Subcutaneous abdominal adipose tissue (tissue), 5 donors: ENCODE measurements at regions not wholly inside any gene's neighbourhood (a gene's known extent, or its start where the extent isn't known, plus 50 kb on each side); places are given as distances from the start of the nearest gene placed in this dataset.

Experiments used
- H3K27ac ChIP-seq: one replicate; pipeline ENCODE4 v1.7.0; 2013; ENCODE audit warnings: low read depth, mild to moderate bottlenecking, inconsistent platforms, low read length, moderate library complexity
- H3K27me3 ChIP-seq, 5 donors: one replicate each; pipeline ENCODE4 v1.7.0; 2013; ENCODE audit warnings: low read length in 5 of 5, inconsistent platforms in 1 of 5; ENCODE audit not compliant: control insufficient read depth in 5 of 5, insufficient read depth in 4 of 5
- H3K36me3 ChIP-seq, 5 donors: one replicate each; pipeline ENCODE4 v1.7.0; 2013; ENCODE audit warnings: low read length in 5 of 5; ENCODE audit not compliant: control insufficient read depth in 5 of 5, insufficient read depth in 5 of 5
- H3K4me1 ChIP-seq, 5 donors: one replicate each; pipeline ENCODE4 v1.7.0; 2013; ENCODE audit warnings: low read length in 5 of 5, mild to moderate bottlenecking in 3 of 5, moderate library complexity in 1 of 5; ENCODE audit not compliant: control insufficient read depth in 5 of 5, insufficient read depth in 5 of 5
- H3K4me3 ChIP-seq, 5 donors: one replicate each; pipeline ENCODE4 v1.7.0; 2013; ENCODE audit warnings: low read length in 5 of 5, low read depth in 1 of 5
- H3K9ac ChIP-seq, 5 donors: one replicate each; pipeline ENCODE4 v1.7.0; 2013; ENCODE audit warnings: low read length in 5 of 5, mild to moderate bottlenecking in 4 of 5, moderate library complexity in 3 of 5
- H3K9me3 ChIP-seq, 5 donors: one replicate each; pipeline ENCODE4 v1.7.0; 2013; ENCODE audit warnings: low read length in 5 of 5; ENCODE audit not compliant: control insufficient read depth in 5 of 5
- donor health status: healthy.
- donor health status: healthy.
- donor health status: healthy.
- donor health status: healthy.
- donor health status: healthy.

- Histone ChIP-seq H3K36me3 (no peaks in the 10 kb centered on the region), H3K27me3 (no peaks in the 10 kb centered on the region), H3K27ac (no peak overlapping the region), H3K9ac (no peak overlapping the region), H3K9me3 (no peaks in the 10 kb centered on the region), H3K4me3 (no peak overlapping the region), H3K4me1 (no peaks in the 10 kb centered on the region)
These were observed 256.3 kb upstream of the PKDCC start for GRCh38 chr2:41791523-41791922.

GRCh38 chr2:41803361-41803760 is 244.5 kb upstream of the PKDCC start:
- Histone ChIP-seq H3K4me1 (no peaks in the 10 kb centered on the region), H3K9ac (no peak overlapping the region), H3K4me3 (no peak overlapping the region), H3K9me3 (peaks cover 0 to 10% (median 4%) of the 10 kb centered on the region in 5 donors), H3K27ac (no peak overlapping the region), H3K36me3 (no peaks in the 10 kb centered on the region), H3K27me3 (no peaks in the 10 kb centered on the region)

GRCh38 chr2:41806286-41806685 is 241.5 kb upstream of the PKDCC start:
- no peak overlapping the region for H3K4me3 ChIP-seq
- H3K4me1 ChIP-seq: no peaks in the 10 kb centered on the region
- H3K27ac ChIP-seq: no peak overlapping the region
- peaks cover 0 to 4% (median 2%) of the 10 kb centered on the region in 5 donors for H3K9me3 ChIP-seq
- H3K27me3 ChIP-seq: no peaks in the 10 kb centered on the region
- no peak overlapping the region for H3K9ac ChIP-seq
- H3K36me3 ChIP-seq: no peaks in the 10 kb centered on the region

- Histone ChIP-seq H3K4me1 (no peaks in the 10 kb centered on the region), H3K27ac (no peak overlapping the region), H3K9ac (no peak overlapping the region), H3K9me3 (peaks cover 0 to 13% (median 8%) of the 10 kb centered on the region in 5 donors), H3K36me3 (no peaks in the 10 kb centered on the region), H3K27me3 (no peaks in the 10 kb centered on the region), H3K4me3 (no peak overlapping the region)
These were observed 226.7 kb upstream of the PKDCC start for GRCh38 chr2:41821167-41821566.

GRCh38 chr2:41826921-41827320 is 220.9 kb upstream of the PKDCC start:
- Histone ChIP-seq H3K27me3 (no peaks in the 10 kb centered on the region), H3K27ac (no peak overlapping the region), H3K9ac (no peak overlapping the region), H3K9me3 (no peaks in the 10 kb centered on the region), H3K4me3 (no peak overlapping the region), H3K36me3 (no peaks in the 10 kb centered on the region), H3K4me1 (peaks cover 0 to 22% (median 8%) of the 10 kb centered on the region in 5 donors)

GRCh38 chr2:41827354-41827971 is 220.4 kb upstream of the PKDCC start:
- peaks cover 0 to 22% (median 8%) of the 10 kb centered on the region in 5 donors for H3K4me1 ChIP-seq
- H3K36me3 ChIP-seq: no peaks in the 10 kb centered on the region
- no peak overlapping the region for H3K9ac ChIP-seq
- no peak overlapping the region for H3K27ac ChIP-seq
- H3K4me3 ChIP-seq: no peak overlapping the region
- H3K9me3 ChIP-seq: no peaks in the 10 kb centered on the region
- H3K27me3 ChIP-seq: no peaks in the 10 kb centered on the region

- Histone ChIP-seq H3K9me3 (no peaks in the 10 kb centered on the region), H3K9ac (no peak overlapping the region), H3K4me3 (no peak overlapping the region), H3K27ac (no peak overlapping the region), H3K27me3 (no peaks in the 10 kb centered on the region), H3K36me3 (no peaks in the 10 kb centered on the region), H3K4me1 (peaks cover 0 to 22% (median 8%) of the 10 kb centered on the region in 5 donors)
These were observed 219.7 kb upstream of the PKDCC start for GRCh38 chr2:41828052-41828643.

- Histone ChIP-seq H3K9ac (no peak overlapping the region), H3K36me3 (no peaks in the 10 kb centered on the region), H3K27ac (no peak overlapping the region), H3K4me1 (peaks cover 0 to 22% (median 8%) of the 10 kb centered on the region in 5 donors), H3K27me3 (no peaks in the 10 kb centered on the region), H3K9me3 (no peaks in the 10 kb centered on the region), H3K4me3 (no peak overlapping the region)
These were observed 218.8 kb upstream of the PKDCC start for GRCh38 chr2:41829052-41829451.

GRCh38 chr2:41830600-41830999 is 217.2 kb upstream of the PKDCC start:
- no peaks in the 10 kb centered on the region for H3K27me3 ChIP-seq

GRCh38 chr2:41832218-41832617 is 215.6 kb upstream of the PKDCC start:
- Histone ChIP-seq H3K4me3 (no peak overlapping the region), H3K27me3 (no peaks in the 10 kb centered on the region), H3K27ac (no peak overlapping the region), H3K36me3 (no peaks in the 10 kb centered on the region), H3K4me1 (peaks cover 0 to 17% (median 5%) of the 10 kb centered on the region in 5 donors), H3K9me3 (no peaks in the 10 kb centered on the region), H3K9ac (no peak overlapping the region)

More at GRCh38 chr2:41830600-41830999, 217.2 kb upstream of the PKDCC start:
- Histone ChIP-seq H3K27ac (no peak overlapping the region), H3K4me1 (peaks cover 0 to 22% (median 8%) of the 10 kb centered on the region in 5 donors), H3K36me3 (no peaks in the 10 kb centered on the region), H3K4me3 (no peak overlapping the region), H3K9ac (no peak overlapping the region), H3K9me3 (no peaks in the 10 kb centered on the region)
